ENCODE measurements at regions not wholly inside any gene's neighbourhood (a gene's known extent, or its start where the extent isn't known, plus 50 kb on each side); places are given as distances from the start of the nearest gene placed in this dataset.

- no peaks in the 10 kb centered on the region for H3K36me3 ChIP-seq (ENCODE audit: insufficient read depth)
- peaks cover 9% of the 10 kb centered on the region for H3K4me1 ChIP-seq (ENCODE audit: low read depth, poor library complexity, severe bottlenecking)
- H3K4me2 ChIP-seq: no peak overlapping the region
- no peak for TF ChIP-seq CTCF (conservative IDR thresholded peaks at IDR 0.05; ENCODE audit: low read depth, low read length)
- H3K27ac ChIP-seq: no peak overlapping the region
- no peaks in the 10 kb centered on the region for H4K20me1 ChIP-seq (ENCODE audit: insufficient read depth)
- H2AFZ ChIP-seq (ENCODE audit: low read depth): no peak overlapping the region
- H3K27me3 ChIP-seq (ENCODE audit: insufficient read depth, low read depth): no peaks in the 10 kb centered on the region
- no peak overlapping the region for H3K4me3 ChIP-seq (IDR thresholded peaks at IDR 0.05; ENCODE audit: insufficient read depth, low read depth, low read length)
- H3K79me2 ChIP-seq (ENCODE audit: insufficient read depth, low read depth): no peaks in the 10 kb centered on the region
- H3K9ac ChIP-seq: no peak overlapping the region
Observed at GRCh38 chr4:151887031-151887815, 126.4 kb upstream of the GATB start.

DNA sequence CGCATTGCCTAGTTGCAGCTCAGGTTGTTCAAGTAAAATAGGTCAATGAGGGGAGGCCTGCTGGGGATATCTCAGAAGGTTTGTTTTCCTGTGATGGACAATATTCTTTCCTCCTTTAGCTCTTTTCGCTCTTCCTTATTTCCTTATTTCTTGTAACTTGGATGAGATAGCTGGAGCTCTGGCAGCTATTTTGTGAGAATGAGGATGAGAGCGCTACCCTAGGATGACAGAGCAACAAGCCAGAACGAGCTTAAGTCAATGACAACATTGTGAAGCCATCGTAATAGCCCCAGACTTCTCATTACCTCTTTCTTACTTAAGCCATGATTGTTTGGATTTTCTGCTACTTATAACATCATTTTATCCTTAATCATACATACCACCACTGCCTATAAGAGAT lies 124.3 kb upstream of the GATB start:
- Histone ChIP-seq H3K9ac (no peak overlapping the region), H3K79me2 (ENCODE audit: insufficient read depth, low read depth) (no peaks in the 10 kb centered on the region), H3K27ac (no peak overlapping the region), H4K20me1 (ENCODE audit: insufficient read depth) (no peaks in the 10 kb centered on the region), H3K4me2 (no peak overlapping the region), H2AFZ (ENCODE audit: low read depth) (no peak overlapping the region), H3K36me3 (ENCODE audit: insufficient read depth) (no peaks in the 10 kb centered on the region), H3K4me1 (ENCODE audit: low read depth, poor library complexity, severe bottlenecking) (peaks cover 9% of the 10 kb centered on the region), H3K27me3 (ENCODE audit: insufficient read depth, low read depth) (no peaks in the 10 kb centered on the region), H3K4me3 (IDR thresholded peaks at IDR 0.05; ENCODE audit: insufficient read depth, low read depth, low read length) (no peak overlapping the region)
- TF ChIP-seq CTCF (conservative IDR thresholded peaks at IDR 0.05; ENCODE audit: low read depth, low read length): no peak

DNA sequence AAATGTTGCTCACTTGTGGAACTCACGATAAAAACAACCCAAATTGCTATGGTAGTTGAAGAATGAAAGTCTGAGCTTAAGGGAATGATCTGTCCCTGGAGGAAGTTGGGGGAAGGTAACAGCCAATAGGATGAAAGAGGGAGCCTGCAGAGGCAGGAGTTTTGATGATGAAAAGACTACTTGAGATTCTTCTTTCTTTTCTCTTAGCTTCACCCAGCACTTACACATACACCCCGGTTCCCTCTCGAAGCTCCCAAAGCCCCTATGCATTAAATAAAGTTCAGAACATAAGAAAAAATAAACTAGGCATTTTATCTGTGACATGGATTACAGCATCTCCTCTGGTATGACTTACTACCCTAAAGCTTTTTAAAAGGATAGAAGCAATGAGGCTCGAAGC lies 122.9 kb upstream of the GATB start:
- Histone ChIP-seq H3K4me2 (no peak overlapping the region), H3K27me3 (ENCODE audit: insufficient read depth, low read depth) (no peaks in the 10 kb centered on the region)

DNA sequence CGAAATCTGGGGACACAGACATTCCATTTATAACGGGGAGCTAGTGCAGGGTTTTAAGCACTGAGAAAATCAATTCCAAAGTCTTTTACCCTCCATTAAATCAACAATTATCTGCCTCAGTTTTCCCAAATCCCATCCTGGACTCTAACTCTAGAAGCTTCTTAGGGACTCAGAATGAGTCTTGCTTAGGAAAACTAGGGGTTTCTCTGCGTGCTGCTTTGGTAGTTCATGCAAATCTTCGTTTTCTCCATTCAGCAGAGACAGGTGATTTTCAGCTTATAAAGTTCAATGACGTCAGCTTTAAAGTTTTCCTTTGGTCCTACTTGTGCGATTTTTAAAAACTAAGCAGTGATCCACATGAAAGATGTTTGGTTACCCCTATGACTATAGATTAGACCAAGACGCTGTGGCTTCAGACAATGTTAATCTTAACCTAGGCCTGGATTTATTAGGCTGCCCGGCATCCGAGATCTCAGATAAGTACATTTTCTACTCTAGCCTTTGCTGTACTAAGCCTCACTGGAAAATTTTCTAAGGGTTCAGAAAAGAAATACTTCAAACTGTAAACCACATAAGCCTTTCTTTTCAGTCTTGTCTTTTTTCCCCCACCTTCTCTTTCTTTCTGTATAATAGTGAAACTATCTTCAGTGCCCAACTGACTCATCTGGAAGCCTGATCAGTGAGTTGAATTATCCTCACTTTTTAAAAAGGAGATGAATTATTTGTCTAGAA lies 121.4 kb upstream of the GATB start:
- no peaks in the 10 kb centered on the region for H3K36me3 ChIP-seq (ENCODE audit: insufficient read depth)
- no peak overlapping the region for H3K9ac ChIP-seq
- no peak for TF ChIP-seq CTCF (conservative IDR thresholded peaks at IDR 0.05; ENCODE audit: low read depth, low read length)
- no peaks in the 10 kb centered on the region for H4K20me1 ChIP-seq (ENCODE audit: insufficient read depth)
- H3K4me3 ChIP-seq (IDR thresholded peaks at IDR 0.05; ENCODE audit: insufficient read depth, low read depth, low read length): no peak overlapping the region
- H3K4me1 ChIP-seq (ENCODE audit: low read depth, poor library complexity, severe bottlenecking): peaks cover under 1% of the 10 kb centered on the region
- no peaks in the 10 kb centered on the region for H3K79me2 ChIP-seq (ENCODE audit: insufficient read depth, low read depth)
- no peak overlapping the region for H3K4me2 ChIP-seq
- H3K27me3 ChIP-seq (ENCODE audit: insufficient read depth, low read depth): no peaks in the 10 kb centered on the region
- no peak overlapping the region for H2AFZ ChIP-seq (ENCODE audit: low read depth)
- H3K27ac ChIP-seq: no peak overlapping the region

More for the DNA sequence above, 122.9 kb upstream of the GATB start:
- Histone ChIP-seq H3K9ac (no peak overlapping the region), H3K27ac (no peak overlapping the region), H4K20me1 (ENCODE audit: insufficient read depth) (no peaks in the 10 kb centered on the region), H3K4me3 (IDR thresholded peaks at IDR 0.05; ENCODE audit: insufficient read depth, low read depth, low read length) (no peak overlapping the region), H2AFZ (ENCODE audit: low read depth) (no peak overlapping the region), H3K79me2 (ENCODE audit: insufficient read depth, low read depth) (no peaks in the 10 kb centered on the region), H3K4me1 (ENCODE audit: low read depth, poor library complexity, severe bottlenecking) (peaks cover 9% of the 10 kb centered on the region), H3K36me3 (ENCODE audit: insufficient read depth) (no peaks in the 10 kb centered on the region)
- no peak for TF ChIP-seq CTCF (conservative IDR thresholded peaks at IDR 0.05; ENCODE audit: low read depth, low read length)
